Caki2 (cell line): ENCODE measurements at regions not wholly inside any gene's neighbourhood (a gene's known extent, or its start where the extent isn't known, plus 50 kb on each side); places are given as distances from the start of the nearest gene placed in this dataset.

Experiments
- DNase-seq: peaks from one replicate; pipeline ENCODE4 v3.0.0-alpha.2; 2015; ENCODE audit warnings: low read depth
- in situ Hi-C: cut with HindIII; loops from 2 replicates; pipeline ENCODE4 v1.10.0; 2016; ENCODE audit warnings: low sequenced_read_pairs, low pct_unique_long_range_greater_than_20kb, mixed read lengths

- in situ Hi-C loops, result no loop called here
- no peak for DNase-seq
These were observed 61.6 kb upstream of the GYPA start for GRCh38 chr4:144202081-144202480.

GRCh38 chr4:144203155-144203554 lies 62.6 kb upstream of the GYPA start:
- in situ Hi-C loops, result no loop called here
- DNase-seq, result no peak

GRCh38 chr4:144204431-144204830 lies 63.9 kb upstream of the GYPA start:
- in situ Hi-C loops, result no loop called here
- DNase-seq, result no peak

GRCh38 chr4:144206711-144207110 lies 66.2 kb upstream of the GYPA start:
- no peak for DNase-seq
- in situ Hi-C loops, result no loop called here

- no peak for DNase-seq
- in situ Hi-C loops, result no loop called here
These were observed 67.6 kb upstream of the GYPA start for GRCh38 chr4:144208074-144208473.

GRCh38 chr4:144209491-144209890 lies 69.0 kb upstream of the GYPA start:
- in situ Hi-C loops, result no loop called here
- no peak for DNase-seq

GRCh38 chr4:144213371-144213770 lies 72.9 kb upstream of the GYPA start:
- in situ Hi-C loops, result no loop called here
- DNase-seq, result no peak

GRCh38 chr4:144223149-144223548 lies 82.6 kb upstream of the GYPA start:
- in situ Hi-C loops, result no loop called here

GRCh38 chr4:144223661-144224060 lies 83.1 kb upstream of the GYPA start:
- no peak for DNase-seq
- in situ Hi-C loops, result no loop called here

More at GRCh38 chr4:144223149-144223548, 82.6 kb upstream of the GYPA start:
- no peak for DNase-seq

- DNase-seq, result no peak
- in situ Hi-C loops, result no loop called here
These were observed 118.8 kb upstream of the GYPA start for GRCh38 chr4:144259285-144259684.

GRCh38 chr4:144267084-144267483 lies 126.6 kb upstream of the GYPA start:
- in situ Hi-C loops, result no loop called here
- no peak for DNase-seq

- no peak for DNase-seq
- in situ Hi-C loops, result no loop called here
These were observed 140.2 kb upstream of the GYPA start for GRCh38 chr4:144280688-144281087.

GRCh38 chr4:144283526-144283925 lies 143.0 kb upstream of the GYPA start:
- in situ Hi-C loops, result no loop called here
- no peak for DNase-seq

GRCh38 chr4:144284026-144284425 lies 143.5 kb upstream of the GYPA start:
- in situ Hi-C loops, result no loop called here
- no peak for DNase-seq

- in situ Hi-C loops, result no loop called here
- DNase-seq, result no peak
These were observed 147.7 kb upstream of the GYPA start for GRCh38 chr4:144288011-144288903.

- in situ Hi-C loops, result no loop called here
- no peak for DNase-seq
These were observed 149.3 kb upstream of the GYPA start for GRCh38 chr4:144289667-144290428.

- no peak for DNase-seq
- in situ Hi-C loops, result no loop called here
These were observed 150.6 kb upstream of the GYPA start for GRCh38 chr4:144291164-144291563.

GRCh38 chr4:144294211-144294610 lies 153.7 kb upstream of the GYPA start:
- no peak for DNase-seq
- in situ Hi-C loops, result no loop called here

GRCh38 chr4:144295286-144295995 lies 154.9 kb upstream of the GYPA start:
- no peak for DNase-seq
- in situ Hi-C loops, result no loop called here
